K562 (cell line): ENCODE measurements at regions not wholly inside any gene's neighbourhood (a gene's known extent, or its start where the extent isn't known, plus 50 kb on each side); places are given as distances from the start of the nearest gene placed in this dataset.

Experiments used
- ATAC-seq: fragments of 200-7000 bp; cut with Tn5 transposase; 3 replicates; pipeline ENCODE4 v1.9.1; 2020; ENCODE audit warnings: moderate library complexity
- BruUV-seq: library from RNA; stranded (reverse); fragments of 400-500 nt; replicated peaks from 2 replicates; lab custom pipeline; 2021; lab: Mats Ljungman, UMichigan
- CTCF ChIA-PET: fragments of 300-600 bp; formaldehyde crosslinking; extraction: SDS; loops from one replicate; lab custom pipeline; 2021; ENCODE audit warnings: low intra/inter-chr PET ratio; lab: Yijun Ruan, JAX
- POLR2A ChIA-PET: fragments of 300-600, 350-650 bp; sonication (Branson Sonifier 250); formaldehyde crosslinking; extraction: SDS; loops from one replicate; lab custom pipeline; 2021; ENCODE audit warnings: antibody characterized with exemption, inconsistent platforms; lab: Yijun Ruan, JAX
- DNase-seq, 4 experiments: peaks; one replicate each; pipeline versions ENCODE4 v3.0.0 to v3.0.0-alpha.2; 2011 to 2018; ENCODE audit warnings: low spot score in 3 of 4, mixed read lengths in 3 of 4; ENCODE audit errors: extremely low read depth in 1 of 4
- FAIRE-seq: peaks from 2 replicates; lab custom pipeline; 2011; peaks lifted over from hg19 to GRCh38; lab: Jason Lieb, UNC
- H2AFZ ChIP-seq: 2 replicates; pipeline ENCODE4 v1.6.0; 2011; ENCODE audit warnings: low read depth, low read length, control low read depth, inconsistent platforms
- H3K27ac ChIP-seq: fragments of 200-600 bp; 3 replicates; pipeline ENCODE4 v1.8.0; 2011; ENCODE audit warnings: low read depth, mild to moderate bottlenecking, control low read depth, inconsistent platforms, low read length, moderate library complexity, mixed read lengths; ENCODE audit errors: extremely low read depth
- H3K27me3 ChIP-seq, 2 experiments: fragments of 300-600 bp in 1 of 2; 2 replicates in 1 of 2; 3 replicates in 1 of 2; pipeline versions ENCODE4 v1.6.0 to v1.8.0; 2011; ENCODE audit warnings: inconsistent platforms in 2 of 2, low read length in 2 of 2, mild to moderate bottlenecking in 1 of 2, mixed read lengths in 1 of 2, moderate library complexity in 1 of 2; ENCODE audit not compliant: control insufficient read depth in 2 of 2, insufficient read depth in 2 of 2
- H3K36me3 ChIP-seq: fragments of 300-600 bp; 3 replicates; pipeline ENCODE4 v1.8.0; 2011; ENCODE audit warnings: mild to moderate bottlenecking, low read length, inconsistent platforms; ENCODE audit not compliant: control insufficient read depth, insufficient read depth
- H3K4me1 ChIP-seq, 2 experiments: fragments of 200-600 bp in 1 of 2; replicated peaks in 1 of 2; 2 replicates in 1 of 2; 3 replicates in 1 of 2; pipeline versions ENCODE4 v1.5.1 to v1.8.0; 2011; ENCODE audit warnings: inconsistent platforms in 2 of 2, low read length in 2 of 2, mild to moderate bottlenecking in 1 of 2, mixed read lengths in 1 of 2, moderate library complexity in 1 of 2; ENCODE audit not compliant: control insufficient read depth in 2 of 2, insufficient read depth in 2 of 2
- H3K4me2 ChIP-seq: 2 replicates; pipeline ENCODE4 v1.6.1; 2011; ENCODE audit warnings: low read length, control low read depth, inconsistent platforms, mixed read lengths; ENCODE audit not compliant: insufficient read depth
- H3K4me3 ChIP-seq: fragments of 200-600 bp; sonication (generic), shearing (Covaris generic); 2 replicates; pipeline ENCODE4 v1.5.1; 2016; ENCODE audit warnings: control low read depth, inconsistent platforms
- H3K79me2 ChIP-seq: fragments of 200-600 bp; 3 replicates; pipeline ENCODE4 v1.8.0; 2011; ENCODE audit warnings: low read length, inconsistent platforms; ENCODE audit not compliant: control insufficient read depth, insufficient read depth
- H3K9ac ChIP-seq, 2 experiments: 2 replicates each; pipeline versions ENCODE4 v1.6.0 to v1.6.1; 2011; ENCODE audit warnings: low read depth in 2 of 2, low read length in 2 of 2, control low read depth in 1 of 2, inconsistent platforms in 1 of 2, mild to moderate bottlenecking in 1 of 2, mixed read lengths in 1 of 2; ENCODE audit not compliant: insufficient read depth in 1 of 2
- H3K9me1 ChIP-seq: one replicate; pipeline ENCODE4 v1.6.0; 2011; ENCODE audit warnings: inconsistent platforms, mild to moderate bottlenecking, low read length, moderate library complexity; ENCODE audit not compliant: control insufficient read depth, insufficient read depth
- H3K9me3 ChIP-seq: replicated peaks from 2 replicates; pipeline ENCODE4 v1.5.1; 2011; ENCODE audit warnings: low read depth, low read length, inconsistent platforms; ENCODE audit not compliant: control insufficient read depth, insufficient read depth
- H4K20me1 ChIP-seq: replicated peaks from 2 replicates; pipeline ENCODE4 v1.6.1; 2011; ENCODE audit warnings: low read length, inconsistent platforms, mixed read lengths; ENCODE audit not compliant: control insufficient read depth, insufficient read depth
- ATF2 ChIP-seq: sonication (generic); formaldehyde crosslinking; IDR thresholded peaks from 2 replicates; pipeline ENCODE4 v1.8.1; 2022; ENCODE audit warnings: missing genetic modification reagents
- CBX3 ChIP-seq, 2 experiments: IDR thresholded peaks; 1 replicate in 1 of 2; 2 replicates in 1 of 2; pipeline ENCODE4 v1.6.1; 2012; ENCODE audit warnings: inconsistent platforms in 2 of 2, low read length in 2 of 2, borderline replicate concordance in 1 of 2, control low read depth in 1 of 2
- CREB3 ChIP-seq: fragments of 450-650 bp; conservative IDR thresholded peaks from 2 replicates; pipeline ENCODE4 v1.6.1; 2016; ENCODE audit warnings: missing genetic modification characterization, low read depth, mild to moderate bottlenecking, missing compliant biosample characterization, moderate library complexity
- EWSR1 ChIP-seq: fragments of 450-650 bp; IDR thresholded peaks from 2 replicates; pipeline ENCODE4 v1.6.1; 2018; ENCODE audit warnings: borderline replicate concordance, mild to moderate bottlenecking, low read depth, moderate library complexity; ENCODE audit not compliant: partially characterized antibody
- HMGXB4 ChIP-seq: sonication (generic); formaldehyde crosslinking; IDR thresholded peaks from 2 replicates; pipeline ENCODE4 v1.8.1; 2023; ENCODE audit warnings: mild to moderate bottlenecking, missing genetic modification reagents
- MCM5 ChIP-seq: fragments of 450-650 bp; IDR thresholded peaks from 2 replicates; pipeline ENCODE4 v1.6.1; 2016; ENCODE audit warnings: low read depth
- MCM7 ChIP-seq, 2 experiments: fragments of 450-650 bp; IDR thresholded peaks; 2 replicates each; pipeline ENCODE4 v1.6.1; 2016 to 2018
- MEF2A ChIP-seq: IDR thresholded peaks from 2 replicates; pipeline ENCODE4 v1.6.1; 2011; ENCODE audit warnings: low read depth, mild to moderate bottlenecking, low read length, moderate library complexity; ENCODE audit not compliant: control insufficient read depth
- MEIS2 ChIP-seq: fragments of 450-650 bp; IDR thresholded peaks from 2 replicates; pipeline ENCODE4 v1.6.1; 2014; ENCODE audit warnings: mild to moderate bottlenecking; ENCODE audit not compliant: partially characterized antibody
- PATZ1 ChIP-seq: fragments of 250-450 bp; sonication (Bioruptor Pico); IDR thresholded peaks from 2 replicates; pipeline ENCODE4 v1.5.0; 2020; ENCODE audit warnings: mild to moderate bottlenecking, borderline replicate concordance
- SOX6 ChIP-seq: fragments of 450-650 bp; IDR thresholded peaks from 2 replicates; pipeline ENCODE4 v1.6.1; 2014; ENCODE audit warnings: mild to moderate bottlenecking
- TBL1XR1 ChIP-seq, 2 experiments: IDR thresholded peaks; 2 replicates each; pipeline ENCODE4 v1.6.1; 2012; ENCODE audit warnings: improper control_type of control experiment in 2 of 2, low read length in 2 of 2, mild to moderate bottlenecking in 1 of 2
- ZNF507 ChIP-seq: conservative IDR thresholded peaks from 2 replicates; pipeline ENCODE4 v1.6.1; 2017; ENCODE audit warnings: missing genetic modification characterization, missing compliant biosample characterization
- ZNF695 ChIP-seq: fragments of 450-650 bp; formaldehyde crosslinking; IDR thresholded peaks from 2 replicates; pipeline ENCODE4 v1.4.0; 2020; ENCODE audit warnings: mild to moderate bottlenecking, moderate library complexity
- WGBS: fragments of 100-300 bp; shearing (Covaris generic); methylation state at CpG from one replicate; pipeline ENCODE4 v1.1.6; 2016; ENCODE audit warnings: low coverage, mixed read lengths; ENCODE audit not compliant: insufficient coverage; ENCODE audit errors: missing lambda C conversion rate; 5-methylcytosine and 5-hydroxymethylcytosine counted together
- in situ Hi-C: fragments of 300-500 bp; cut with MboI; formaldehyde crosslinking; loops from 4 replicates; pipeline ENCODE4 v1.15.0; 2018; ENCODE audit warnings: inconsistent platforms, mixed read lengths
- intact Hi-C: fragments of 100-400 bp; cut with micrococcal nuclease; formaldehyde crosslinking; loops from 2 replicates; pipeline ENCODE4 v1.14.2; 2022

- BruUV-seq, result no TSS peak
Observed at GRCh38 chr1:5367306-5367705, 624.9 kb downstream of the NPHP4 start.

More at GRCh38 chr1:5367306-5367705, 624.9 kb downstream of the NPHP4 start:
- no peaks in the 10 kb centered on the region for H3K27me3 ChIP-seq
- no peak overlapping the region for H2AFZ ChIP-seq
- DNase-seq (no peak), ATAC-seq (no peak), FAIRE-seq (no peak)
- no peak overlapping the region for H3K9ac ChIP-seq
- in situ Hi-C loops, result no loop called here
- no peaks in the 10 kb centered on the region for H3K4me1 ChIP-seq
- intact Hi-C loops, result no loop called here
- ChIA-PET CTCF (no interaction called here), POLR2A (no interaction called here)
- H3K79me2 ChIP-seq, result no peaks in the 10 kb centered on the region
- H3K27ac ChIP-seq, result no peak overlapping the region
- H3K36me3 ChIP-seq, result no peaks in the 10 kb centered on the region
- no peaks in the 10 kb centered on the region for H3K9me1 ChIP-seq
- H3K4me2 ChIP-seq, result no peak overlapping the region
- H3K4me3 ChIP-seq, result no peak overlapping the region
- 0% methylated on average over 6 of the region's 6 CpGs for WGBS
- H4K20me1 ChIP-seq, result no peaks in the 10 kb centered on the region
- no peaks in the 10 kb centered on the region for H3K9me3 ChIP-seq
- TF ChIP-seq TBL1XR1 (IDR thresholded peaks at IDR 0.05; ENCODE audit: low read length in 2 of 2) (no peak), HMGXB4 (CRISPR knock-in tag) (no peak), MCM5 (no peak), ATF2 (CRISPR knock-in tag) (no peak), SOX6 (no peak), MCM7 (IDR thresholded peaks at IDR 0.05) (no peak), MEF2A (no peak), EWSR1 (no peak), ZNF695 (CRISPR knock-in tag) (no peak), MEIS2 (no peak), ZNF507 (tag) (no peak), CREB3 (tag) (no peak), PATZ1 (CRISPR knock-in tag) (no peak), CBX3 (IDR thresholded peaks at IDR 0.05; ENCODE audit: borderline replicate concordance in 1 of 2, low read length in 2 of 2) (no peak)
